Endothelial cell of umbilical vein (primary cell): ENCODE measurements at regions not wholly inside any gene's neighbourhood (a gene's known extent, or its start where the extent isn't known, plus 50 kb on each side); places are given as distances from the start of the nearest gene placed in this dataset.

Experiments
- BruUV-seq: library from RNA; stranded (reverse); fragments of 400-500 nt; replicated peaks from 2 replicates; lab custom pipeline; 2021; lab: Mats Ljungman, UMichigan
- CTCF ChIA-PET: fragments of 300-600, 350-600 bp; sonication (Branson Sonifier 250); formaldehyde crosslinking; loops from one replicate; lab custom pipeline; 2021; ENCODE audit warnings: antibody characterized with exemption, inconsistent platforms; lab: Charles Lee
- POLR2A ChIA-PET: fragments of 300-600, 350-600 bp; sonication (Branson Sonifier 250); formaldehyde crosslinking; loops from one replicate; lab custom pipeline; 2021; ENCODE audit warnings: antibody characterized with exemption, inconsistent platforms; lab: Charles Lee
- DNase-seq: peaks from one replicate; pipeline ENCODE4 v3.0.0-alpha.2; 2011; ENCODE audit warnings: low read depth, low spot score
- FAIRE-seq: peaks from 2 replicates; lab custom pipeline; 2011; peaks lifted over from hg19 to GRCh38; lab: Jason Lieb, UNC
- H2AFZ ChIP-seq: 2 replicates; pipeline ENCODE4 v1.6.0; 2012; ENCODE audit warnings: low read depth, low read length, control low read depth, inconsistent platforms
- H3K27ac ChIP-seq: 2 replicates; pipeline ENCODE4 v1.5.1; 2011; ENCODE audit warnings: low read depth, mild to moderate bottlenecking, control low read depth, low read length, moderate library complexity; ENCODE audit not compliant: insufficient read depth
- H3K27me3 ChIP-seq, 2 experiments: 2 replicates each; pipeline versions ENCODE4 v1.6.0 to v1.6.1; 2011; ENCODE audit warnings: low read length in 2 of 2, mixed read lengths in 1 of 2; ENCODE audit not compliant: control insufficient read depth in 2 of 2, insufficient read depth in 2 of 2
- H3K36me3 ChIP-seq, 2 experiments: 2 replicates in 1 of 2; 3 replicates in 1 of 2; pipeline ENCODE4 v1.5.1; 2011; ENCODE audit warnings: low read length in 2 of 2, mild to moderate bottlenecking in 1 of 2, moderate library complexity in 1 of 2; ENCODE audit not compliant: control insufficient read depth in 2 of 2, insufficient read depth in 2 of 2; ENCODE audit errors: extremely low read depth in 1 of 2
- H3K4me1 ChIP-seq: 3 replicates; pipeline ENCODE4 v1.5.1; 2011; ENCODE audit warnings: mild to moderate bottlenecking, low read length; ENCODE audit not compliant: control insufficient read depth, insufficient read depth; ENCODE audit errors: extremely low read depth
- H3K4me2 ChIP-seq: 2 replicates; pipeline ENCODE4 v1.6.1; 2011; ENCODE audit warnings: low read length, control low read depth, mixed read lengths; ENCODE audit not compliant: insufficient read depth
- H3K4me3 ChIP-seq, 3 experiments: fragments of 200-600 bp in 1 of 3; sonication (generic), shearing (Covaris generic) in 1 of 3; replicated peaks in 1 of 3; 2 replicates each; pipeline ENCODE4 v1.5.1; 2011 to 2016; ENCODE audit warnings: control low read depth in 3 of 3, low read length in 3 of 3, mild to moderate bottlenecking in 2 of 3, inconsistent platforms in 1 of 3, low read depth in 1 of 3, moderate library complexity in 1 of 3; ENCODE audit not compliant: insufficient read depth in 1 of 3
- H3K79me2 ChIP-seq: 2 replicates; pipeline ENCODE4 v1.6.0; 2012; ENCODE audit warnings: low read length, inconsistent platforms; ENCODE audit not compliant: control insufficient read depth, insufficient read depth
- H3K9ac ChIP-seq: replicated peaks from 2 replicates; pipeline ENCODE3; 2011; ENCODE audit warnings: low read length, control low read depth; ENCODE audit not compliant: insufficient read depth; ENCODE audit errors: extremely low read depth
- H3K9me1 ChIP-seq: replicated peaks from 3 replicates; pipeline ENCODE4 v1.6.0; 2011; ENCODE audit warnings: mild to moderate bottlenecking, low read length; ENCODE audit not compliant: control insufficient read depth, insufficient read depth; ENCODE audit errors: extremely low read depth
- H3K9me3 ChIP-seq: replicated peaks from 2 replicates; pipeline ENCODE4 v1.5.1; 2012; ENCODE audit warnings: low read length, inconsistent platforms; ENCODE audit not compliant: control insufficient read depth, insufficient read depth
- H4K20me1 ChIP-seq: replicated peaks from 2 replicates; pipeline ENCODE3; 2011; ENCODE audit warnings: mild to moderate bottlenecking, low read length; ENCODE audit not compliant: control insufficient read depth, insufficient read depth; ENCODE audit errors: extremely low read depth
- CTCF ChIP-seq, 2 donors: IDR thresholded peaks; 1 replicate in 1 of 2; 2 replicates in 1 of 2; pipeline ENCODE4 v1.5.1; 2011; ENCODE audit warnings: low read length in 2 of 2, mild to moderate bottlenecking in 2 of 2, moderate library complexity in 2 of 2, control low read depth in 1 of 2, inconsistent platforms in 1 of 2, low read depth in 1 of 2; ENCODE audit not compliant: insufficient read depth in 1 of 2; ENCODE audit errors: extremely low read depth in 1 of 2
- EZH2 ChIP-seq: IDR thresholded peaks from 2 replicates; pipeline ENCODE4 v1.6.1; 2012; ENCODE audit warnings: borderline replicate concordance, low read depth, mild to moderate bottlenecking, moderate library complexity, low read length, inconsistent platforms; ENCODE audit not compliant: severe bottlenecking
- FOS ChIP-seq: IDR thresholded peaks from 2 replicates; pipeline ENCODE4 v1.6.1; 2011; ENCODE audit warnings: mild to moderate bottlenecking, low read length, moderate library complexity, borderline replicate concordance; ENCODE audit not compliant: insufficient read depth
- GATA2 ChIP-seq: IDR thresholded peaks from 2 replicates; pipeline ENCODE4 v1.7.0; 2011; ENCODE audit warnings: low read depth, mild to moderate bottlenecking, moderate library complexity, mixed read lengths, low read length; ENCODE audit not compliant: insufficient read length, insufficient read depth
- JUN ChIP-seq: IDR thresholded peaks from 2 replicates; pipeline ENCODE4 v1.6.1; 2011; ENCODE audit warnings: borderline replicate concordance, low read depth; ENCODE audit not compliant: insufficient read length, insufficient read depth
- MAX ChIP-seq: IDR thresholded peaks from 2 replicates; pipeline ENCODE4 v1.6.1; 2011; ENCODE audit not compliant: insufficient read depth, insufficient read length
- MYC ChIP-seq: IDR thresholded peaks from one replicate; pipeline ENCODE4 v1.6.1; 2011; ENCODE audit warnings: mild to moderate bottlenecking, low read depth, low read length
- POLR2A ChIP-seq: IDR thresholded peaks from 2 replicates; pipeline ENCODE4 v1.6.1; 2012; ENCODE audit warnings: low read depth, mild to moderate bottlenecking, control low read depth, low read length
- POLR2AphosphoS5 ChIP-seq: IDR thresholded peaks from 2 replicates; pipeline ENCODE4 v1.6.1; 2012; ENCODE audit warnings: low read depth, mild to moderate bottlenecking, control low read depth, low read length, moderate library complexity; ENCODE audit not compliant: insufficient read depth
- dilution Hi-C: fragments of 300-500 bp; cut with MboI; formaldehyde crosslinking; loops from one replicate; pipeline ENCODE4 v1.15.0; 2019; ENCODE audit warnings: low sequenced_read_pairs; ENCODE audit not compliant: extremely low pct_ligation_motif_present
- intact Hi-C: fragments of 100-400 bp; cut with micrococcal nuclease; formaldehyde crosslinking; loops from one replicate; pipeline ENCODE4 v1.10.0; 2022

GRCh38 chr6:48919555-48919954 lies 543.5 kb downstream of the MMUT start:
- dilution Hi-C loops: no loop called here
- POLR2A ChIA-PET: no interaction called here

More at GRCh38 chr6:48919555-48919954, 543.5 kb downstream of the MMUT start:
- FAIRE-seq (no peak), DNase-seq (no peak)
- Histone ChIP-seq H3K9me1 (no peaks in the 10 kb centered on the region), H3K9me3 (no peaks in the 10 kb centered on the region), H2AFZ (no peak overlapping the region), H3K27me3 (no peaks in the 10 kb centered on the region), H3K4me3 (no peak overlapping the region), H3K4me2 (no peak overlapping the region), H3K36me3 (no peaks in the 10 kb centered on the region), H3K27ac (no peak overlapping the region), H4K20me1 (no peaks in the 10 kb centered on the region), H3K9ac (no peak overlapping the region), H3K79me2 (no peaks in the 10 kb centered on the region), H3K4me1 (no peaks in the 10 kb centered on the region)
- BruUV-seq: no TSS peak
- TF ChIP-seq CTCF (IDR thresholded peaks at IDR 0.05; ENCODE audit: extremely low read depth in 1 of 2, insufficient read depth in 1 of 2, low read depth in 1 of 2, low read length in 2 of 2): no peak
- no peak for TF ChIP-seq POLR2AphosphoS5
- TF ChIP-seq POLR2A: no peak
- no peak for TF ChIP-seq EZH2
- TF ChIP-seq MYC: no peak
- no peak for TF ChIP-seq GATA2
- TF ChIP-seq JUN: no peak
- no peak for TF ChIP-seq FOS
- TF ChIP-seq MAX: no peak
- CTCF ChIA-PET: interaction anchor here (1.1 kb wide), 1 partner anchor 9 kb away, joined by 3 read pairs; no protein-coding TSS in a partner anchor
- intact Hi-C loops: no loop called here
